GM12878 (cell line): ENCODE measurements at regions not wholly inside any gene's neighbourhood (a gene's known extent, or its start where the extent isn't known, plus 50 kb on each side); places are given as distances from the start of the nearest gene placed in this dataset.

ENCODE experiments used
- ATAC-seq: fragments of 200-7000 bp; cut with Tn5 transposase; 3 replicates; pipeline ENCODE4 v1.9.1; 2020; ENCODE audit warnings: mild to moderate bottlenecking, moderate library complexity
- BruUV-seq: library from RNA; stranded (reverse); fragments of 400-500 nt; replicated peaks from 2 replicates; lab custom pipeline; 2021; lab: Mats Ljungman, UMichigan
- CTCF ChIA-PET: fragments of 300-600 bp; sonication (Branson Sonifier 250); formaldehyde crosslinking; extraction: SDS; loops from one replicate; lab custom pipeline; 2021; ENCODE audit warnings: inconsistent platforms; lab: Yijun Ruan, JAX
- POLR2A ChIA-PET: fragments of 350-600 bp; formaldehyde crosslinking; extraction: SDS; loops from one replicate; lab custom pipeline; 2021; ENCODE audit warnings: inconsistent platforms; lab: Charles Lee
- RAD21 ChIA-PET: fragments of 300-600 bp; sonication (Branson Sonifier 250); formaldehyde crosslinking; loops from one replicate; lab custom pipeline; 2023; ENCODE audit warnings: antibody characterized with exemption; ENCODE audit not compliant: unreplicated experiment; lab: Charles Lee
- SMC1A ChIA-PET: fragments of 300-600 bp; sonication (Branson Sonifier 250); formaldehyde crosslinking; loops from one replicate; lab custom pipeline; 2023; ENCODE audit not compliant: unreplicated experiment, uncharacterized antibody; lab: Charles Lee
- DNase-seq: peaks from one replicate; pipeline ENCODE4 v3.0.0-alpha.2; 2011; ENCODE audit warnings: low read depth, low spot score
- FAIRE-seq: peaks from 3 replicates; lab custom pipeline; 2011; peaks lifted over from hg19 to GRCh38; lab: Jason Lieb, UNC
- H2AFZ ChIP-seq: 2 replicates; pipeline ENCODE4 v1.6.0; 2011; ENCODE audit warnings: low read depth, low read length, control low read depth; ENCODE audit not compliant: control insufficient read depth
- H3K27ac ChIP-seq: 2 replicates; pipeline ENCODE4 v1.5.1; 2011; ENCODE audit warnings: control low read depth; ENCODE audit not compliant: control insufficient read depth, insufficient read depth
- H3K27me3 ChIP-seq, 2 experiments: replicated peaks in 1 of 2; 2 replicates each; pipeline versions ENCODE4 v1.6.0 to v1.6.1; 2011; ENCODE audit warnings: low read length in 1 of 2; ENCODE audit not compliant: control insufficient read depth in 2 of 2, insufficient read depth in 2 of 2
- H3K36me3 ChIP-seq, 2 experiments: 2 replicates each; pipeline ENCODE4 v1.5.1; 2011; ENCODE audit warnings: low read length in 1 of 2; ENCODE audit not compliant: control insufficient read depth in 2 of 2, insufficient read depth in 2 of 2
- H3K4me1 ChIP-seq: 2 replicates; pipeline ENCODE4 v1.6.1; 2011; ENCODE audit warnings: mild to moderate bottlenecking, low read length, moderate library complexity, mixed read lengths; ENCODE audit not compliant: control insufficient read depth, insufficient read depth
- H3K4me2 ChIP-seq: 2 replicates; pipeline ENCODE4 v1.6.0; 2011; ENCODE audit warnings: control low read depth; ENCODE audit not compliant: control insufficient read depth, insufficient read depth
- H3K4me3 ChIP-seq: fragments of 200-600 bp; sonication (generic); 2 replicates; pipeline ENCODE4 v1.5.1; 2016
- H3K79me2 ChIP-seq: 2 replicates; pipeline ENCODE4 v1.6.0; 2011; ENCODE audit warnings: low read length; ENCODE audit not compliant: control insufficient read depth, insufficient read depth
- H3K9ac ChIP-seq: 2 replicates; pipeline ENCODE4 v1.8.0; 2011; ENCODE audit warnings: low read length, control low read depth, mixed read lengths; ENCODE audit not compliant: control insufficient read depth, insufficient read depth
- H3K9me3 ChIP-seq: replicated peaks from 3 replicates; pipeline ENCODE4 v1.5.1; 2011; ENCODE audit warnings: mild to moderate bottlenecking, low read length; ENCODE audit not compliant: control insufficient read depth, insufficient read depth
- H4K20me1 ChIP-seq: 2 replicates; pipeline ENCODE4 v1.6.0; 2011; ENCODE audit not compliant: control insufficient read depth, insufficient read depth
- GATAD2B ChIP-seq: fragments of 450-650 bp; conservative IDR thresholded peaks from 2 replicates; pipeline ENCODE4 v1.6.1; 2017; ENCODE audit warnings: low read depth, mild to moderate bottlenecking, moderate library complexity
- KLF5 ChIP-seq: fragments of 450-650 bp; IDR thresholded peaks from 2 replicates; pipeline ENCODE4 v1.6.1; 2014; ENCODE audit warnings: mild to moderate bottlenecking; ENCODE audit not compliant: partially characterized antibody
- MTA3 ChIP-seq: IDR thresholded peaks from 2 replicates; pipeline ENCODE4 v1.6.1; 2012; ENCODE audit warnings: low read length, inconsistent platforms, borderline replicate concordance
- SIN3A ChIP-seq: IDR thresholded peaks from 2 replicates; pipeline ENCODE4 v1.6.1; 2012; ENCODE audit warnings: low read depth, low read length, improper control_type of control experiment
- SMARCA5 ChIP-seq: fragments of 450-650 bp; IDR thresholded peaks from 2 replicates; pipeline ENCODE4 v1.6.1; 2017; ENCODE audit warnings: mild to moderate bottlenecking
- ZNF207 ChIP-seq: fragments of 450-650 bp; IDR thresholded peaks from 2 replicates; pipeline ENCODE4 v1.6.1; 2014; ENCODE audit warnings: antibody characterized with exemption, mild to moderate bottlenecking, borderline replicate concordance
- ZNF592 ChIP-seq: fragments of 450-650 bp; IDR thresholded peaks from 2 replicates; pipeline ENCODE4 v1.6.1; 2017; ENCODE audit warnings: mild to moderate bottlenecking, moderate library complexity
- WGBS: methylation state at CpG from one replicate; pipeline ENCODE4 v1.1.6; 2016; ENCODE audit warnings: low lambda C conversion rate; ENCODE audit not compliant: insufficient replicate concordance, insufficient coverage; ENCODE audit errors: missing lambda C conversion rate; 5-methylcytosine and 5-hydroxymethylcytosine counted together
- in situ Hi-C: fragments of 300-500 bp; cut with MboI; formaldehyde crosslinking; loops from 9 replicates; pipeline ENCODE4 v1.14.3; 2018; ENCODE audit warnings: mixed read lengths
- intact Hi-C: fragments of 100-400 bp; cut with micrococcal nuclease; formaldehyde crosslinking; loops from one replicate; pipeline ENCODE4 v1.14.2; 2022; ENCODE audit not compliant: unreplicated experiment

- Histone ChIP-seq H3K9ac (no peak overlapping the region), H3K4me2 (no peak overlapping the region), H3K27ac (no peak overlapping the region)
- intact Hi-C loops: no loop called here
- no peak for TF ChIP-seq ZNF592
- no peak for TF ChIP-seq SIN3A
- TF ChIP-seq, all 136 proteins: peak for 0
- Histone ChIP-seq H3K79me2 (no peaks in the 10 kb centered on the region), H3K36me3 (no peaks in the 10 kb centered on the region), H4K20me1 (no peaks in the 10 kb centered on the region), H3K27me3 (no peaks in the 10 kb centered on the region; a peak in 1 of 4 replicates), H2AFZ (no peak overlapping the region), H3K9me3 (no peaks in the 10 kb centered on the region), H3K4me3 (no peak overlapping the region), H3K4me1 (no peaks in the 10 kb centered on the region)
- no peak for FAIRE-seq
- RAD21 ChIA-PET: interaction anchor here (1.0 kb wide), 1 partner anchor 16 kb away, joined by 3 read pairs; no protein-coding TSS in a partner anchor
- 33% methylated on average over 1 of the region's 1 CpG for WGBS
- in situ Hi-C loops: no loop called here
- no TSS peak for BruUV-seq
- ATAC-seq: no peak
- DNase-seq: no peak
- CTCF ChIA-PET: no interaction called here
- SMC1A ChIA-PET: interaction anchor here (1.4 kb wide), 1 partner anchor 12 kb away, joined by 6 read pairs; no protein-coding TSS in a partner anchor
- POLR2A ChIA-PET: no interaction called here
These were observed 169.2 kb downstream of the METTL4 start for GRCh38 chr18:2402084-2402483.

- POLR2A ChIA-PET: no interaction called here
These were observed 164.8 kb downstream of the METTL4 start for GRCh38 chr18:2406544-2406943.

More at GRCh38 chr18:2406544-2406943, 164.8 kb downstream of the METTL4 start:
- ChIA-PET SMC1A (interaction anchor here (0.7 kb wide), 1 partner anchor 41 kb away, joined by 4 read pairs; no protein-coding TSS in a partner anchor), CTCF (interaction anchor here (0.8 kb wide), 1 partner anchor 12 kb away, joined by 3 read pairs; no protein-coding TSS in a partner anchor), RAD21 (no interaction called here)
- Histone ChIP-seq H3K4me2 (no peak overlapping the region), H3K79me2 (no peaks in the 10 kb centered on the region), H4K20me1 (no peaks in the 10 kb centered on the region), H3K9me3 (no peaks in the 10 kb centered on the region), H3K27me3 (no peaks in the 10 kb centered on the region; a peak in 1 of 4 replicates), H2AFZ (no peak overlapping the region), H3K36me3 (no peaks in the 10 kb centered on the region), H3K4me3 (no peak overlapping the region), H3K9ac (no peak overlapping the region), H3K4me1 (no peaks in the 10 kb centered on the region), H3K27ac (no peak overlapping the region)
- WGBS: 0% methylated on average over 2 of the region's 2 CpGs
- TF ChIP-seq KLF5: no peak
- TF ChIP-seq SMARCA5: no peak
- TF ChIP-seq ZNF207: no peak
- no peak for TF ChIP-seq MTA3
- TF ChIP-seq GATAD2B: no peak
- no TSS peak for BruUV-seq
- ATAC-seq: peak; percentile 31; the same call in 1 of the 3 replicates
- intact Hi-C loops: no loop called here
- DNase-seq: no peak
- FAIRE-seq: no peak
- in situ Hi-C loops: no loop called here
